AG09309 (cell line): ENCODE measurements at regions not wholly inside any gene's neighbourhood (a gene's known extent, or its start where the extent isn't known, plus 50 kb on each side); places are given as distances from the start of the nearest gene placed in this dataset.

ENCODE experiments used
- DNase-seq: peaks from one replicate; pipeline ENCODE4 v3.0.0-alpha.2; 2010; ENCODE audit warnings: low read depth
- H3K4me3 ChIP-seq: 2 replicates; pipeline ENCODE4 v1.5.1; 2011; ENCODE audit warnings: mild to moderate bottlenecking, low read depth, low read length, moderate library complexity; ENCODE audit not compliant: control insufficient read depth
- TF ChIP-seq, protein P1 (sequence below): IDR thresholded peaks from 2 replicates; pipeline ENCODE4 v1.5.1; 2011; ENCODE audit warnings: mild to moderate bottlenecking, low read depth, low read length, inconsistent platforms; ENCODE audit not compliant: insufficient read depth, control insufficient read depth; ENCODE audit errors: missing control alignments

GRCh38 chr14:76922092-76922491, 95.9 kb downstream of the LRRC74A start:
- no peak for DNase-seq
- H3K4me3 ChIP-seq: no peak overlapping the region
- TF ChIP-seq, protein P1, sequence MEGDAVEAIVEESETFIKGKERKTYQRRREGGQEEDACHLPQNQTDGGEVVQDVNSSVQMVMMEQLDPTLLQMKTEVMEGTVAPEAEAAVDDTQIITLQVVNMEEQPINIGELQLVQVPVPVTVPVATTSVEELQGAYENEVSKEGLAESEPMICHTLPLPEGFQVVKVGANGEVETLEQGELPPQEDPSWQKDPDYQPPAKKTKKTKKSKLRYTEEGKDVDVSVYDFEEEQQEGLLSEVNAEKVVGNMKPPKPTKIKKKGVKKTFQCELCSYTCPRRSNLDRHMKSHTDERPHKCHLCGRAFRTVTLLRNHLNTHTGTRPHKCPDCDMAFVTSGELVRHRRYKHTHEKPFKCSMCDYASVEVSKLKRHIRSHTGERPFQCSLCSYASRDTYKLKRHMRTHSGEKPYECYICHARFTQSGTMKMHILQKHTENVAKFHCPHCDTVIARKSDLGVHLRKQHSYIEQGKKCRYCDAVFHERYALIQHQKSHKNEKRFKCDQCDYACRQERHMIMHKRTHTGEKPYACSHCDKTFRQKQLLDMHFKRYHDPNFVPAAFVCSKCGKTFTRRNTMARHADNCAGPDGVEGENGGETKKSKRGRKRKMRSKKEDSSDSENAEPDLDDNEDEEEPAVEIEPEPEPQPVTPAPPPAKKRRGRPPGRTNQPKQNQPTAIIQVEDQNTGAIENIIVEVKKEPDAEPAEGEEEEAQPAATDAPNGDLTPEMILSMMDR: no peak

- TF ChIP-seq, protein P1: no peak
Observed at GRCh38 chr14:76921088-76921399, 94.8 kb downstream of the LRRC74A start.

GRCh38 chr14:76920331-76921087, 94.3 kb downstream of the LRRC74A start:
- TF ChIP-seq, protein P1: no peak
- no peak overlapping the region for H3K4me3 ChIP-seq

More at GRCh38 chr14:76921088-76921399, 94.8 kb downstream of the LRRC74A start:
- H3K4me3 ChIP-seq: no peak overlapping the region
- no peak for DNase-seq

GRCh38 chr14:76919431-76920330, 93.5 kb downstream of the LRRC74A start:
- no peak overlapping the region; the same call in 1 of the 2 replicates for H3K4me3 ChIP-seq
- no peak for DNase-seq
- TF ChIP-seq, protein P1: no peak

More at GRCh38 chr14:76920331-76921087, 94.3 kb downstream of the LRRC74A start:
- no peak for DNase-seq
